ENCODE measurements at regions not wholly inside any gene's neighbourhood (a gene's known extent, or its start where the extent isn't known, plus 50 kb on each side); places are given as distances from the start of the nearest gene placed in this dataset.
A peak's percentile ranks its signal among the peaks of the same experiment; 100 is the strongest.
"Not testable (repeated sequence)": the region's sequence is repeated elsewhere in the genome, so short reads cannot be mapped to it uniquely, and the experiment has no call there.

- DNase-seq (ENCODE audit: low read depth): no peak
Observed at GRCh38 chr6:158920311-158920905, 79.6 kb downstream of the RSPH3 start.

GRCh38 chr6:158919865-158920264 is 80.1 kb downstream of the RSPH3 start:
- DNase-seq (ENCODE audit: low read depth): no peak

GRCh38 chr6:158916617-158917016 is 83.4 kb downstream of the RSPH3 start:
- no peak for DNase-seq (ENCODE audit: low read depth)

- DNase-seq (ENCODE audit: low read depth): no peak
Observed at GRCh38 chr6:158914923-158915322, 85.1 kb downstream of the RSPH3 start.

GRCh38 chr6:158913580-158913979 is 86.4 kb downstream of the RSPH3 start:
- DNase-seq (ENCODE audit: low read depth): no peak

- DNase-seq (ENCODE audit: low read depth): no peak
Observed at GRCh38 chr6:158912655-158913054, 87.3 kb downstream of the RSPH3 start.

- no peak for DNase-seq (ENCODE audit: low read depth)
Observed at GRCh38 chr6:158911746-158912480, 88.1 kb downstream of the RSPH3 start.

- DNase-seq (ENCODE audit: low read depth): no peak
Observed at GRCh38 chr6:158910484-158911440, 89.2 kb downstream of the RSPH3 start.

- no peak for DNase-seq (ENCODE audit: low read depth)
Observed at GRCh38 chr6:158909938-158910337, 90.1 kb downstream of the RSPH3 start.

GRCh38 chr6:158908606-158909005 is 89.4 kb upstream of the EZR start:
- no peak for DNase-seq (ENCODE audit: low read depth)

GRCh38 chr6:158907931-158908330 is 88.8 kb upstream of the EZR start:
- DNase-seq (ENCODE audit: low read depth): no peak

- DNase-seq (ENCODE audit: low read depth): no peak
Observed at GRCh38 chr6:158906926-158907325, 87.8 kb upstream of the EZR start.

- DNase-seq (ENCODE audit: low read depth): no peak
Observed at GRCh38 chr6:158905277-158905676, 86.1 kb upstream of the EZR start.

GRCh38 chr6:158903801-158904200 is 84.6 kb upstream of the EZR start:
- DNase-seq (ENCODE audit: low read depth): no peak

- DNase-seq (ENCODE audit: low read depth): no peak
Observed at GRCh38 chr6:158900663-158901312, 81.6 kb upstream of the EZR start.

- DNase-seq (ENCODE audit: low read depth): no peak
Observed at GRCh38 chr6:158897236-158897635, 78.1 kb upstream of the EZR start.

GRCh38 chr6:158895661-158896060 is 76.5 kb upstream of the EZR start:
- DNase-seq (ENCODE audit: low read depth): no peak

GRCh38 chr6:158894193-158894592 is 75.0 kb upstream of the EZR start:
- DNase-seq (ENCODE audit: low read depth): peak; percentile 90

GRCh38 chr6:158892266-158892665 is 73.1 kb upstream of the EZR start:
- no peak for DNase-seq (ENCODE audit: low read depth)

GRCh38 chr6:158891560-158891959 is 72.4 kb upstream of the EZR start:
- not testable (repeated sequence) for DNase-seq (ENCODE audit: low read depth)

GRCh38 chr6:158888171-158888570 is 69.0 kb upstream of the EZR start:
- peak; percentile 16 for DNase-seq (ENCODE audit: low read depth)

GRCh38 chr6:158886346-158886977 is 67.3 kb upstream of the EZR start:
- not testable (repeated sequence) for DNase-seq (ENCODE audit: low read depth)
